ENCODE measurements at regions not wholly inside any gene's neighbourhood (a gene's known extent, or its start where the extent isn't known, plus 50 kb on each side); places are given as distances from the start of the nearest gene placed in this dataset.

DNA sequence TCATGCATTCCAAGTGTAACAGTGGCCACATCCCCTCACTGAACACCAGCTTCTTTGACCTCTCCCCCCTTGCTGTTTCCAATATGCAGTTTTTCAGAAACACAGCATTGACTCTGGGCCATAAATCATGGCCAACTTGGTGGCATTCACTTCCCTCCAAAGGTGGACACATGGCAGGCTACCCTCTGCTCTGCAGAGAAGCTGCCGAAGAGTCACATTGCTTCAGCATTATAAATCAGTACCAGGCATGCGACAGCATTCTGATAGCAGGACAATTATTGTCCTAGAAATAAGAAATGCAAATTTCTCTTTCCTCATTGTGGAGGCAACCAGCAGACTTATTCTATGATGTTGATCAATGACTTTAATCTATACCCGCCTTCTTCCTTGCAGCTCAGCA lies 475.4 kb upstream of the GHITM start:
- no peak for DNase-seq (ENCODE audit: low read depth)

DNA sequence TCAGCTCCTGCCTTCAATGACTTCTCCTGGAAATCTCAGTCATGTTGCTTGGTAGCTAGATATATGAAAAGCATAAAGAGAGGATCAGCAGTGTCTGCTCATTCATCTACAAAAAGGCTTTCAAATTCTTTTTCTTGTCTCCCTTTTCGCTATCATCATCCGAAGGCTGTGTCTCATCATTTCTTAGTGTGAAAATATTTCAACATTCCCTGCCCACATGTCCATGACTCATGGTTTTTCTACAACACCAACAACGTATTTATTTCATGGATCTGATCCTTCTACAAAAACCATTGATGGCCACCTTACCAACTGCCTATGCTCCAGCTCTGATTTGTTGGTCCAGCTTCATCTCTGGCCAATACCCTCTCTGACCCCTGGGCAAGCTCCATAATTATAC lies 472.5 kb upstream of the GHITM start:
- peak; percentile 0 for DNase-seq (ENCODE audit: low read depth)

DNA sequence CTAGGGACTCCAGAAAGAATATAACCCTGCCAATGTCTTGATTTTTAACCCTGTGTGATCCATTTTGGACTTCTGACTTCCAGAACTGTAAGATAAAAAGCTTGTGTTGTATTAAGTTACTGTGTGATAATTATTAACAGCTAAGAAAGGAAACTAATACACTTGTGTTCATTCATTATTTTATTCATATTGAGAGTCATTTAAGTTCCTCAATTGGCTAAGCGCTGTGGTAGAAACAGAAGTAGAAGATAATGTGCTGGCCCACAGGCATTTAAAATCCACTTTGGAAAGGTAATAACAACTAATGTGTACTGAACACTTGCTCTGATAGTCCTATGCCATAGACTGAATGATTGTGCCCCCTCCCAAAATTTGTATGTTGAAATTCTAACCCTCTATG lies 471.7 kb upstream of the GHITM start:
- DNase-seq (ENCODE audit: low read depth) = no peak

DNA sequence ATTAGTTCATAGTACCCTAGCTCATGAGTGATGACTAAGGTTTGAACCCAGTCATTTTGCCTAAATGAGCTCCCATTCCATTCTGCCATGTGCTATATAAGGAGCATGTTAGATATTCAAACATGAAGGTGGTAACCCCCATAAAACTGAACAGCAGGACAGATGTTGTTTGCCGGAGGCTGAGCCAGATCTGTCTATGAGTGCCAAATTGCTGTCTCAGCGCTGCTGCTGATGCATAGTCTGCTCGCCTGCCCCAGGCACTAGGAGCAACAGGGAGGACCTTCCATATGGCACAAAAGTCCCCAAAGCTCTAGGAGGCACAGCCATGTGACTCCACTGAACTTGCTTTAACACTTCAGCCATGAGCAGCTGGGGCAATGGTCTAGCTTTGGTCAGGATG lies 466.0 kb upstream of the GHITM start:
- DNase-seq (ENCODE audit: low read depth) = no peak

DNA sequence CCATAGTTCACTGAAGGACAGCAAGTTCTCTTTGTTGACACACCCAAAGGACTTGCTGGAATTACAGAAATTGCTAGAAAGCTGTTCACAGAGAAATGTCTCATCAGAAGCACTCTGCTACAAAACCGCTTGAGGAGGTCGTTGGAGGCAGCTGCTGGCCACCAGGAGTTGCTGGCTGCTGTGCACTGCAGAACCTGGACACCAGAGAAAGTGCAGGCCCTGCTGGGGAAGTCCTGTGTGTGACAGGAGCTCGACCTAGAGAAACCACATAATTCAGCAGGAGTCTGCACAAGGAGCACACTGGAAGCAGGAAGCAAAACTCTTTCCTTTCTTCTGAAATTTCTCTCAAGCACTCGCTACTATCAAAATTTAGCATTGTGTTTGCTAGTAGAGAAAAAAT lies 461.5 kb upstream of the GHITM start:
- no peak for DNase-seq (ENCODE audit: low read depth)

DNA sequence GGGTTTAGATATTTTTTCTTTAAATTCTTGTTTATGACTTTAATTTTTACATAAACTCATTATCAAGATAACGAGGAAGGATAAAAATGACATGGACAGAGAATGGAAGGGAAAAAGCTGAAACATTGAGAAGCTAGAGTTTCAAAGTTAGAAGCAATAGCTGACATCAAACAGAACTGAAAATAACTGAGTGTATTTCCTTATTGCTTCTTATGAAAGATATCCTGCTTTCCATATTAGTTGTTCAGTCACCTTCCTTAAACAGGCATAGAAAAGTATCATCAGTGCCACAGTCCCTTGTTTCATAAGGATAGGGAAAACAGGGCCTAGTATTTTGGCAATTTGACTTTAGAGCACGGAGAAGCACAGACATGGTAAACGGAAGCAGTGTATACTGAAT lies 460.5 kb upstream of the GHITM start:
- DNase-seq (ENCODE audit: low read depth) = no peak

DNA sequence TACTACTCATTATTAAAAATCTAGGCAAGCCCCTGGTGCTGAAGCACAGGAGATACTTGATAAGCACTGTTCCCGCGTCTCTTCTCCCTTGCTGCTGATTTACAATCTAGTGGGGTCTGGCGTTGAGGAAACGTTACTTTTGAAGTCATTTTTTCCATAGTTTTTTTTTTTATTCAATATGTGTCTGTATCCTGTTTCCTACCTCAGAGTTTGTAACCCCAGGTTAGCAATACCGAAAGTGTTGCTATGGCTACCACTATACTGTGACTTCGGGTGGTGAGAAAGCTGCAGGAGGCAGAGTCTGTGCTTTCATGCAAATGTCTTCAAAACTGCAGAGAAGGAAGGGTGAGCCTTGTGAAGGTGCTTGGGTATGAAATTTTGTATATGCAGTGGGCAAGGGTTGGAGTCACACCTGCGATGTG lies 458.8 kb upstream of the GHITM start:
- no peak for DNase-seq (ENCODE audit: low read depth)

DNA sequence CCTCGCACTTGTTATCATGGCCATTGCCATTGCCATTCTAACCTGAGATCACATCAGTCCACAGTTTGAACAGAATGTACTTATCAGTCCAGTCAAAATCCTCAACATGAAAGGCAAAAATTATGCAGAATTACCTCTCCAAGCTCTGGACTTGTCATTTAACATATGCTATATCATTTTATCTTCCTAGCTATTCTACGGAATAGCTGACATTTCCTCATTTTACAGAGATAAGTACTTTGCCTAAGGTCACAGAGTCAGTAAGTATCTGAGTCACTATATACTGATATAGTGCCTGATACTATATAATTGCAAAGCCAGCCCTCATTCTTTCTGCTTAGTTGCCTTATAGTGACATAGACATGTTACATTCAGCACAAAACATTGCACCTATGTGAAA lies 456.9 kb upstream of the GHITM start:
- DNase-seq (ENCODE audit: low read depth) = no peak

DNA sequence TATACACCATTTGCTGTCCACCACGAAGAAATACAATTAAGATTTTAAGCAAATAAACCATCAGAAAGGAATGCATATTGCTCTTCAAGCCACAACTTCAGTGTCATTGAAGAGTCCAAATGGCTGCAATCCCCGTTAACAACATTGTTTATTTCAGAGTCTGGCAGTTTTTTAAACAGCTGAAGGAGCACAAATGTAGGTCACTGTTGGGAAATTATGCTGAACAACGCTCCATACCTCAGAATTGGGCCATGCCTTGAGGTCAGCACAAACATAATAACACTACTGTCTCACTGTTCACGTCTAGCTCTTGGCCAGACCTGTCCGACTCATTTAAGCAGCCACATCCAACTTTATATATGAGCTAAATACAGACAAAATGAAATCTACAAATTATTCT lies 453.9 kb upstream of the GHITM start:
- no peak for DNase-seq (ENCODE audit: low read depth)

DNA sequence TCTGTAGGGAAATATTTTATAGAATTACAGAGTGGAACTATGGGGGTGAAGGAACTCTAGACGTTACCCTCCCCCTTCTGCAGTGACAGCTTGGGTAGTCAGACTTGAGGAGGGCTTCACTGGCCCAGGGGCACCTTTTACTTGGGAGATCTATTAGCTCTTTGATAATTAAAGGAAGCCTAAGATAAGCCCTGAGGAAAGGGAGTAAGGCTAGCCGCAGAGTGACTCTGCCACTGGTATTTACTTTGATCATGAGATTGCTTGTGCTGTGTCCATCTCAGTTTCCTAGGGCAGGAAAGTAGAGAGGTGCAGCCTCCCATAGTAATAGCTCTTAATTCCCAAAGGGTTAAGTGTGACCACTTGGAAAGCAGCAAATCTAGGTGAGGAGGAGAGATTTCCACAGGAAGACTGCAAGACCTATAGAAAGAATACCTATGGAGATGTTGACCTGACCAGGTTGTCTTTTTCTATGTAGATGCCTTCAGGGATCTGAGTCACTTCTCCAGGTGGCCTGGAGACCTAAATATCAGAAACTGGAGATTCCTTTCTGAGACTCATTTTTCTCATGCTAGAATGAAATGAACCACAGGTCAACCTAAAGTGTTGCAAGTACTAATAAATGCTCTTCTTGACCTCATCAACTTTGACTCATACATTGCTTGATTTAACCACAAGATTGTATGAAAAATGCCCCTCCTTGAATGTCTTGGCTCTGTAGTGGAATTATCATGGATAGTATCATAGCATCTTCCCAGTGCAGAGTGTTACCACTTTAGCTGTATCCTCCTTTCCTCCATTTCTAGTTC lies 447.3 kb upstream of the GHITM start:
- DNase-seq (ENCODE audit: low read depth) = no peak

DNA sequence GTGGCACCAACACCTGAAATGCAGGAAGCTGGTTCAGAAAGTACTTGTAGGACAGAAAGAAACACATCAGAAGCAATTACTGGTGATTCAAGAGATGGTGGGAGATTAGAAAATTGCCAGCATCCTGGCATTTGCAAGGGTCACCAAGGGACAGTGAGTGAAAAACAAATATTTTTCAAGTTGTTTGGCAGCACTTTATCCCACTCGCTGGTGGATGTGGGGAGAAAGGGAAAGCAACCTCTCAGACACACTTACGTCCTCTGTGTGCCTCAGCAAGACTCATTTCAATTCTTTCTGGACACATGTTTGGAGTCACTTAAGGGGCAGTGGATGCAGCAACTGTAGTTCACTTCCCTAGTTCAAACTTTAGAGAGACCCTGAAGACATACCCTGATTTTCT lies 440.4 kb upstream of the GHITM start:
- DNase-seq (ENCODE audit: low read depth) = no peak

DNA sequence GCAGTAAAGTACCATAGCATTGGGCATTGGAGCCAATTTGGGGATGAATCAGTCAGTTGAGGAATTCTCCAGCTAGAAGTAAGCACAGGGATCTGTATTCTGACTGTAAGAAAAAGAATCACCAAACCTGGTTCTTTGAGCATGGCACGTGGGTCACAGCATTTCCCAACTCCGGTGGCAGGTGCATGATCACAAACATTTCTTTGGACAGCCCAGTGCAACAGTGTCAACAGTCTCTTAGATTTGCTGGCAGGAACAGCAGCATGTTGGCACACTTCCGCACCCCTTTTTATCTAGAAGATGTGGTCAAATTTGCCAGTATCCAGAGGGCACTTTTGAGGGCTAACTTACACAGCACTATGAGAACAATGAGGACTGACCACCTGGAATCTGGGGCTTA lies 437.5 kb upstream of the GHITM start:
- DNase-seq (ENCODE audit: low read depth) = no peak

DNA sequence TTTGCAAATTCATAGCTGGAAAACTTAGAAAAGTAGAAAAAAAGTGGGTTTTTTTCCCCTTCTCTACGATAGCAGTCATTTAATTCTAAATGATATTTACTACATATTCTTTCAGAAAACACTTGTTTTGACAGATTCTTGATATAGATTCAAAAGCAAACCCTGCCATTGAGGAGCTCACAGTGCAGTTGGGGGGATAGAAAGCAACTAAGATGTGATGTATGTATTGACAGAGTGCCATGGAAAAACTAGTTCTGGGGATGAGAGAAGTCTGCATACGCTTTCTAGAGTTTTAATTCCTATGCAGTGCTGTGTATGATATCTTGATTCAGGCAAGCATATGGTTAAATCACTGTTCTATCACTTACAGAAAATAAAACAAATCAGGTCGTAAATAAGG lies 436.6 kb upstream of the GHITM start:
- DNase-seq (ENCODE audit: low read depth) = no peak

DNA sequence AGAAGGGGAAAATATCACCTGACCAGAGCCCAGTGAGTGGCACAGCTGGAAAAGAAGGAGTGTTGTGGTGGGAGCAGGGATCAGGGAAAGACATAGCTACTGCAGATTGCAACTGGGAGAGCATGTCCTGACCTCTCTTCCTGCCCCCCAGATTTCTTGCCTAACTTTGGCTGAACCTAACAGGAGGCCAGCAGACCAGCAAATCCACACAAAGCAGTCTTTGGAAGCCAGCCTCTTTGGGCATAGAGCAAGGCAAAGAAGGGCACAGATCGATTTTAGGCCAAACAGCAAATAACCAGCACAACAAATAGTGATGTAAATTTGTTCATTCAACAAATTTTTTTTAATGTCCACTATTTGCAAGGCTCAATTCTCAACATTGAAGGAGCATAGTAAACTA lies 433.2 kb upstream of the GHITM start:
- no peak for DNase-seq (ENCODE audit: low read depth)

DNA sequence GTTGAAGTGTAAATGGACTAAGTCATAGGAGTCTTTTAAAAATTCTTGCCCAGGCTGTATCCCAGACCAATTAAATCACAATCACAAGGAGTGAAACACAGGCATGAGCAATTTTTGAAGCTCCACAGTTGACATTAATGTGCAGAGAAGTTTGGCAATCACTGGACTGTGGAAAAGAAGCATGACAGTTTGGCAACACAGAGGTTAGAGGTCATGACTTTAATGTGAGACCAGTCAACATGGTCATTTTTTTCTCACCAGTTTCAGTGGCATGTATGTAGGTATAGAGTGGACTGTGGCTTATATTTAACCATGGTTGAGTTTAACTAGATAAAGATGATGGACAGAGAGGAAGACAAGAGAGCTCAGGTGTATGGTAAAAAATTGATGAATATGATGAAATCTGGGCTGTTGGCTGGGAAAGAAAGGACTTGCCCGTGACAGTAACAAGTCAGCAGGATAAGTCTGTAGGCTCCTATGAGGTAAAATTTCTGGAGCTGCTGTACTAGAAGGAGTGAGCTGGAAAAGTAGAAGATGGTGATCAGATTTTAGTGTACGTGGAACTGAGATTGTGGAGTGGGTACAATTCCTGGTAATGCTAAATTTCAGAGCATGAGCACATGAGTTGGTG lies 432.2 kb upstream of the GHITM start:
- no peak for DNase-seq (ENCODE audit: low read depth)

DNA sequence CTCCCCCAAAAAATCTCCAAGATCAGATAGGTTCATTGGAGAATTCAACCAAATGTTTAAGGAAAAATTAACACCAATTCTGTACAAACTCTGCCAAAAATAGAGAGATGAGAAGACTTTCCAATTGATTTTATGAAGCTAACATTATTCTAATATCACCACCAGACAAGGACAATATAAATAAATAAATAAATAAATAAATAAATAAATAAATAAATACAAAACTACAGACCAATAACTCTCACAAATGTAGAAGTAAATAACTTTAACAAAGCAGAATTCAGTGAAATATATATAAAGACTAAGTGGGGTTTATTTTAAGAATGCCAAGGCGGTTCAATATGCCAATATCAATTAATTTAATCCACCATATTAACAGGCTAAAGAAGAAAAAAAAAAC lies 425.9 kb upstream of the GHITM start:
- DNase-seq (ENCODE audit: low read depth) = no peak

DNA sequence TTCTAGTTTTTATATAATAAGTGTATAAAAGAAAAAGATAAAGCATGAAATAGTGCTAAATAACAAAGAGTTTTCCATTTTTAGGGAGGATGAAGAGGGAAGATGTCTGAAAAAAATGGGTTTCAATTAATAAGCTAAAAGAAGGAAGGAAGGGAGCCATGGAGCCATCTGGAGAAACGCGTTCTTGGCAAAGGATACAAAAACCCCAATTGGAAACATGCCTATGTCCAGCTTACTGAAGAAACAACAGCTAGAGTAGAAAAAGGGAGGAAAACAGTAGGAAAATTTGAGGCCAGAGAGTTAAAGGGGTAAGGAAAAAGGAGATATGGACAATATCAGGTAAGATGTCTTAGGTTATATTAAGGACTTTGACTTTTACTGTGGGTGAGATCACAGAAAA lies 416.2 kb upstream of the GHITM start:
- no peak for DNase-seq (ENCODE audit: low read depth)

DNA sequence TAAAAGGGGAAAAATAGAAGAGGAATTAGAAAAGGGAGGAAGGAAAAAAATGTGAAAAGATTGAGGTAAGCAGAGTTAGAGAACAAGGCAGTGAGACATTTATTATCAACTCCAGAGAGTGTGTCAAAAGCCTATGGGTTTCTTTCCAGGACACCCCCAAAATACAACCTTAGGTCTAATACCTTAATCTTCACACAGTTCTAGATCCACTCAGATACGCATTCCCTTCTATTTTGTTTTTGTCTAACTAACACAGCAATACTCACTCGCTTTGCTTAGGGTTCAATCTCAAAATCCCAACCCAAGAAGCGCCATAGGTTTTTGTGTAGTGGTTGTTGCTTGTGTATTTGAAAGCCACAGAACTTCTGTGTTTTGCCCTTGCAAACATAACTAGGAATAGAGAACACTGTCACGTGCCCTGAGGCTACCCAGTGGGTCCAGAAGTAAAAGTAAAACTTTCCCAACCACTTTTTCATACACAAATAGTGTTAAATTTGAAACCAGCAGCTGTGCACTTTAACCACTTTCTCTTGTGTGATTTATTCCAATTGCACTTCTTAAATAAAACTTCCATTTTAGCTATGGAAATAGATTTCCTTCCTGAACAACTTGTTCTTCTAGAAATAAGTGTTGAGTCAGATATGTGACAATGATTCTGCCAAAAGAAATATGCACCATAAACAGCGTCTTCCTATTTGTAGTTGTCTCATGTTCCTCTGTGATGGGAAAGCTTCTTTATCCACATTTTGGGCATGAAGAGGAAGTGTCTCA lies 414.7 kb upstream of the GHITM start:
- DNase-seq (ENCODE audit: low read depth) = no peak

DNA sequence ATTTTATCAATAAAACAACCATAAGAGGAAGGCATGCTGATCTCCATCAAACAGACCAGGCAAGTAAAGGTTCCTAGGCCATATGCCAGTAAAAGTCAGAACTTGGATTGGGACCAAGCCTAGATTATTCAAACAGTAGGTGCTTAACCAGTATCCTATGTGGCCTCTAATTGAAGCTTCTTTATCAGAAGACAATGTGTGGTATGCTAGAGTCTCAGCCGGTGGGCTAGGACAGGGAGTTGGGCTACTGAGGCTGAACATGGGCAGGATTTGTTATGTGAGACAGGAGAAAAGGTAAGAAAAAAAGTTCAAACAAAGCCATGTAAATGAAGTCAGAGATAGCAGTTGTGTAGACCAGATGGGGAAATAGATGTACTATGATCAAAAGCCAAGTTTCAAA lies 413.7 kb upstream of the GHITM start:
- DNase-seq (ENCODE audit: low read depth) = no peak

DNA sequence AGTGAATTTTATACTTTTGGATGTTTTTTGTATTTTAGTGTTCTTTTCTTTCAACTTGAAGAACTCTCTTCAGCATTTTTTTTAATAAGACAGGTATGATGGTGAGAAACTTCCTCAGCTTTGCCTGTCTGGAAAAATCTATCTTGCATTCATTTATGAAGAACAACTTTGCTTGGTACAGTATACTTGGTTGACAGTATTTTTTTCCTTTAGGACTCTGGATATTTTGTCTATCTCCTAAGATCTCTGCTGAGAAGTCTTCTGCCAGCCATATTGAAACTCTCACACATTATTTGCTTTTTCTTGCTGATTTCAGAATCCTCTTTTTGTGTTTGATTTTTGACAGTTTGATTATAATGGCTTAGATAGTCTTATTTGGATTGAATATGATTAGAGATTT lies 405.0 kb upstream of the GHITM start:
- DNase-seq (ENCODE audit: low read depth) = no peak

DNA sequence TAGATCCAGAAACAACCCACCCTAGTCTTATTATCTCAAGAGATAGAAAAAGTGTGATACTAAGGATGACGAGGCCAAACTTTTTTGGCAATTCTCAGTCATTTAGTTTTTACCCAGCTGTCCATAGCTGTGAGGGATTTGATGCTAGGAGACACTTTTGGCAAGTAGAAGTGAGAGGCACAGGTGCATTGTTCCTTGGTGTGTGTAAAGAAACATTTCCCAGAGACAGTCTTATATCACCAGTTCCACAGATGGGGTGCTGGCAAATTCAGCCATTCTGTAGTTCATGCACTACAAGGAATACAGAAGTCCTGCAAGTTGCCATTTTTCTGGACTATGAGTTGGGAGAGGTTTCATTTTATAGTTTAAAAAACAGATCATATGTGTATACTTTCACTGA lies 403.3 kb upstream of the GHITM start:
- no peak for DNase-seq (ENCODE audit: low read depth)

DNA sequence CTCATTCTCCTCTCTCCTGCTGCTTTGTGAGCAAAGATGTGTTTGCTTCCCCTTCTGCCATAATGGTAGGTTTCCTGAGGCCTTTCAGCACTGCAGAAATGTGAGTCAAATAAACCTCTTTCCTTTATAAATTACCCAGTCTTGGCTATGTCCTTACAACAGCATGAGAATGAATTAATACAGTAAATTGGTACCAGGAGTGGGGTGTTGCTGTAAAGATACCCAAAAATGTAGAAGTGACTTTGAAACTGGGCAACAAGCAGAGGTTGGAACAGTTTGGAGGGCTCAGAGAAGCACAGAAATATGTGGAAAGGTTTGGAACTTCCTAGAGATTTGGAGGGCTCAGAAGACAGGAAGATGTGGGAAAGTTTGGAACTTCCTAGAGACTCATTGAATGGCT lies 388.7 kb upstream of the GHITM start:
- DNase-seq (ENCODE audit: low read depth) = no peak

DNA sequence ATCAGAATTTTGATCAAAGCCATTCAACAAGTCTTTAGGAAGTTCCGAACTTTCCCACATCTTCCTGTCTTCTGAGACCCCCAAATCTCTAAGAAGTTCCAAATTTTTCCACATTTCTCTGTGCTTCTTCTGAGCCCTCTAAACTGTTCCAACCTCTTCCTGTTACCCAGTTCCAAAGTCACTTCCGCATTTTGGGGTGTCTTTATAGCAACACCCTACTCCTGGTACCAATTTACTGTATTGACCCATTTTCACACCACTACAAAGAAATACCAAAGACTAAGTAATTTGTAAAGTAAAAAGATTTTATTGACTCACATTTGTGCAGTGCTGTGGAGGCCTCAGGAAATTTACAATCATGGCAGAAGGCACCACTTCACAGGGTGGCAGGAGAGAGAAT lies 385.8 kb upstream of the GHITM start:
- DNase-seq (ENCODE audit: low read depth) = no peak
